Ishikawa (cell line): ENCODE measurements at regions not wholly inside any gene's neighbourhood (a gene's known extent, or its start where the extent isn't known, plus 50 kb on each side); places are given as distances from the start of the nearest gene placed in this dataset.

ENCODE experiments used
- CEBPB ChIP-seq: IDR thresholded peaks from 2 replicates; pipeline ENCODE4 v1.6.1; 2012
- CREB1 ChIP-seq: IDR thresholded peaks from 2 replicates; pipeline ENCODE4 v1.6.1; 2012; ENCODE audit warnings: low read depth
- EGR1 ChIP-seq: IDR thresholded peaks from 2 replicates; pipeline ENCODE4 v1.6.1; 2012
- EP300 ChIP-seq: IDR thresholded peaks from 2 replicates; pipeline ENCODE4 v1.6.1; 2012; ENCODE audit warnings: borderline replicate concordance
- FOXM1 ChIP-seq: IDR thresholded peaks from 2 replicates; pipeline ENCODE4 v1.6.1; 2012; ENCODE audit warnings: low read depth, borderline replicate concordance
- MAX ChIP-seq: IDR thresholded peaks from 2 replicates; pipeline ENCODE4 v1.6.1; 2012
- RAD21 ChIP-seq: IDR thresholded peaks from 2 replicates; pipeline ENCODE4 v1.6.1; 2012; ENCODE audit warnings: low read depth
- TAF1 ChIP-seq: IDR thresholded peaks from 2 replicates; pipeline ENCODE4 v1.6.1; 2012; ENCODE audit warnings: low read depth, mild to moderate bottlenecking
- TCF12 ChIP-seq: IDR thresholded peaks from 2 replicates; pipeline ENCODE4 v1.6.1; 2012; ENCODE audit warnings: low read depth
- TEAD4 ChIP-seq: IDR thresholded peaks from 2 replicates; pipeline ENCODE4 v1.6.1; 2012
- YY1 ChIP-seq: IDR thresholded peaks from 2 replicates; pipeline ENCODE4 v1.6.1; 2012; ENCODE audit warnings: low read depth
- TF ChIP-seq, protein P1 (sequence below): IDR thresholded peaks from 2 replicates; pipeline ENCODE4 v1.6.1; 2012; ENCODE audit warnings: low read depth, mild to moderate bottlenecking
- TF ChIP-seq, protein P2 (sequence below): IDR thresholded peaks from 2 replicates; pipeline ENCODE4 v1.6.1; 2012

DNA sequence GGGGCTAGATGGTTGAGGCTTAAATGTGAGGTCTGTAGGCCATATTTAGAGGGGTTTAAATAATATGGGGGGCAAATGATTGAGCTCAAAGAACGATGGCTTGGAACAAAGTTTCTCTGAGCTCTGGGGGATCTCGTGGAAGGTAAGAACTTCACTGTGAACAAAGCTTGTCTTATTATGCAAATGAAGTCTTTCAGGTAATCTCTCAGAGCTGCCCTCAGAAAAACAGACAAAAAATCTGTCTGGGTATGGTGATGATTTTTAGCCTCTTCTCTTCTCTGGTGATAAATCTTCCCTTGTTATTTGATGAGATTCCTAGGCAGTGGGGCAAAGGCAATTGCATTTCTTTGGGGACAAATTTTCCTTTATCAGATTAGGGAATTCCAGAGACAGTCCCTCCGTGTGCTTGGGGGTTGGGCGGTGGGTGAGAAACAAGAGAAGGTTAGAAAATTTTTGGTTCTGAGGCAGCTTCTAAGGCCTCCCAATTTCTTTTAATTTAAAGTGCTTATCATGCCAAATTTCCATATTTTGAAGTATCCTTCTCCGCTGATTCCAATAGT is 760.4 kb downstream of the TSN start:
- TF ChIP-seq FOXM1 (no peak), YY1 (no peak), TEAD4 (no peak), MAX (no peak), RAD21 (no peak), TCF12 (no peak), EP300 (no peak), CREB1 (no peak), EGR1 (no peak), TAF1 (no peak), CEBPB (no peak)
- TF ChIP-seq, protein P1, sequence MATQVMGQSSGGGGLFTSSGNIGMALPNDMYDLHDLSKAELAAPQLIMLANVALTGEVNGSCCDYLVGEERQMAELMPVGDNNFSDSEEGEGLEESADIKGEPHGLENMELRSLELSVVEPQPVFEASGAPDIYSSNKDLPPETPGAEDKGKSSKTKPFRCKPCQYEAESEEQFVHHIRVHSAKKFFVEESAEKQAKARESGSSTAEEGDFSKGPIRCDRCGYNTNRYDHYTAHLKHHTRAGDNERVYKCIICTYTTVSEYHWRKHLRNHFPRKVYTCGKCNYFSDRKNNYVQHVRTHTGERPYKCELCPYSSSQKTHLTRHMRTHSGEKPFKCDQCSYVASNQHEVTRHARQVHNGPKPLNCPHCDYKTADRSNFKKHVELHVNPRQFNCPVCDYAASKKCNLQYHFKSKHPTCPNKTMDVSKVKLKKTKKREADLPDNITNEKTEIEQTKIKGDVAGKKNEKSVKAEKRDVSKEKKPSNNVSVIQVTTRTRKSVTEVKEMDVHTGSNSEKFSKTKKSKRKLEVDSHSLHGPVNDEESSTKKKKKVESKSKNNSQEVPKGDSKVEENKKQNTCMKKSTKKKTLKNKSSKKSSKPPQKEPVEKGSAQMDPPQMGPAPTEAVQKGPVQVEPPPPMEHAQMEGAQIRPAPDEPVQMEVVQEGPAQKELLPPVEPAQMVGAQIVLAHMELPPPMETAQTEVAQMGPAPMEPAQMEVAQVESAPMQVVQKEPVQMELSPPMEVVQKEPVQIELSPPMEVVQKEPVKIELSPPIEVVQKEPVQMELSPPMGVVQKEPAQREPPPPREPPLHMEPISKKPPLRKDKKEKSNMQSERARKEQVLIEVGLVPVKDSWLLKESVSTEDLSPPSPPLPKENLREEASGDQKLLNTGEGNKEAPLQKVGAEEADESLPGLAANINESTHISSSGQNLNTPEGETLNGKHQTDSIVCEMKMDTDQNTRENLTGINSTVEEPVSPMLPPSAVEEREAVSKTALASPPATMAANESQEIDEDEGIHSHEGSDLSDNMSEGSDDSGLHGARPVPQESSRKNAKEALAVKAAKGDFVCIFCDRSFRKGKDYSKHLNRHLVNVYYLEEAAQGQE: no peak
- TF ChIP-seq, protein P2, sequence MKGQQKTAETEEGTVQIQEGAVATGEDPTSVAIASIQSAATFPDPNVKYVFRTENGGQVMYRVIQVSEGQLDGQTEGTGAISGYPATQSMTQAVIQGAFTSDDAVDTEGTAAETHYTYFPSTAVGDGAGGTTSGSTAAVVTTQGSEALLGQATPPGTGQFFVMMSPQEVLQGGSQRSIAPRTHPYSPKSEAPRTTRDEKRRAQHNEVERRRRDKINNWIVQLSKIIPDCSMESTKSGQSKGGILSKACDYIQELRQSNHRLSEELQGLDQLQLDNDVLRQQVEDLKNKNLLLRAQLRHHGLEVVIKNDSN: no peak
